ENCODE measurements at regions not wholly inside any gene's neighbourhood (a gene's known extent, or its start where the extent isn't known, plus 50 kb on each side); places are given as distances from the start of the nearest gene placed in this dataset.

GRCh38 chr6:41429506-41430504 lies 94.4 kb downstream of the NCR2 start:
- DNase-seq, result no peak

GRCh38 chr6:41430875-41431274 lies 95.5 kb downstream of the NCR2 start:
- DNase-seq, result no peak

- no peak for DNase-seq
These were observed 96.9 kb downstream of the NCR2 start for GRCh38 chr6:41432280-41432679.

- no peak for DNase-seq
These were observed 99.5 kb downstream of the NCR2 start for GRCh38 chr6:41434803-41435481.

GRCh38 chr6:41437604-41438003 lies 102.2 kb downstream of the NCR2 start:
- DNase-seq, result no peak

GRCh38 chr6:41438746-41439145 lies 103.3 kb downstream of the NCR2 start:
- no peak for DNase-seq

- DNase-seq, result no peak
These were observed 104.4 kb downstream of the NCR2 start for GRCh38 chr6:41439524-41440418.

GRCh38 chr6:41440958-41441357 lies 105.2 kb upstream of the FOXP4 start:
- DNase-seq, result no peak

- DNase-seq, result no peak
These were observed 104.4 kb upstream of the FOXP4 start for GRCh38 chr6:41441598-41442351.

GRCh38 chr6:41442352-41442672 lies 103.9 kb upstream of the FOXP4 start:
- DNase-seq, result no peak

- peak in 1 of 2 donors; percentile 29 for DNase-seq
These were observed 103.2 kb upstream of the FOXP4 start for GRCh38 chr6:41442800-41443501.

- no peak for DNase-seq
These were observed 102.3 kb upstream of the FOXP4 start for GRCh38 chr6:41443616-41444525.

GRCh38 chr6:41445261-41445660 lies 100.9 kb upstream of the FOXP4 start:
- DNase-seq, result no peak

GRCh38 chr6:41446132-41446531 lies 100.0 kb upstream of the FOXP4 start:
- DNase-seq, result no peak

GRCh38 chr6:41446907-41447545 lies 99.2 kb upstream of the FOXP4 start:
- no peak for DNase-seq

GRCh38 chr6:41448256-41448655 lies 97.9 kb upstream of the FOXP4 start:
- DNase-seq, result no peak

- no peak for DNase-seq
These were observed 96.6 kb upstream of the FOXP4 start for GRCh38 chr6:41449399-41450245.

GRCh38 chr6:41450581-41450980 lies 95.6 kb upstream of the FOXP4 start:
- DNase-seq, result no peak

- no peak for DNase-seq
These were observed 95.1 kb upstream of the FOXP4 start for GRCh38 chr6:41451039-41451438.
